H9 (cell line): ENCODE measurements at regions not wholly inside any gene's neighbourhood (a gene's known extent, or its start where the extent isn't known, plus 50 kb on each side); places are given as distances from the start of the nearest gene placed in this dataset.

Source experiments
- DNase-seq: peaks from one replicate; pipeline ENCODE4 v3.0.0-alpha.2; 2017
- H2AFZ ChIP-seq: one replicate; pipeline ENCODE4 v1.6.1; 2013; ENCODE audit warnings: mild to moderate bottlenecking, low read length, control low read depth, moderate library complexity
- H2AK5ac ChIP-seq: 2 replicates; pipeline ENCODE4 v1.6.1; 2013; ENCODE audit warnings: low read length, control low read depth, mixed read lengths; ENCODE audit not compliant: insufficient read length
- H2BK120ac ChIP-seq: one replicate; pipeline ENCODE4 v1.6.1; 2013; ENCODE audit warnings: low read depth, mild to moderate bottlenecking, low read length, control low read depth, inconsistent platforms; ENCODE audit not compliant: poor library complexity, severe bottlenecking
- H2BK12ac ChIP-seq: 2 replicates; pipeline ENCODE4 v1.6.1; 2013; ENCODE audit warnings: low read length, control low read depth, mixed read lengths, low read depth; ENCODE audit not compliant: insufficient read length
- H2BK15ac ChIP-seq: 2 replicates; pipeline ENCODE4 v1.6.1; 2013; ENCODE audit warnings: low read depth, low read length, control low read depth
- H2BK20ac ChIP-seq: one replicate; pipeline ENCODE4 v1.6.1; 2013; ENCODE audit warnings: low read depth, mild to moderate bottlenecking, low read length, control low read depth, inconsistent platforms; ENCODE audit not compliant: poor library complexity, severe bottlenecking
- H2BK5ac ChIP-seq: 2 replicates; pipeline ENCODE4 v1.6.1; 2013; ENCODE audit warnings: low read length, control low read depth, mixed read lengths; ENCODE audit not compliant: insufficient read length
- H3K14ac ChIP-seq: 2 replicates; pipeline ENCODE4 v1.6.1; 2013; ENCODE audit warnings: low read length, control low read depth; ENCODE audit not compliant: insufficient read depth
- H3K18ac ChIP-seq: 2 replicates; pipeline ENCODE4 v1.6.1; 2013; ENCODE audit warnings: low read depth, mild to moderate bottlenecking, mixed read lengths, low read length, control low read depth; ENCODE audit not compliant: insufficient read length
- H3K23ac ChIP-seq: 2 replicates; pipeline ENCODE4 v1.6.1; 2013; ENCODE audit warnings: low read length, control low read depth, mixed read lengths, low read depth; ENCODE audit not compliant: insufficient read length
- H3K23me2 ChIP-seq: 2 replicates; pipeline ENCODE4 v1.6.1; 2013; ENCODE audit warnings: low read depth, mild to moderate bottlenecking, mixed read lengths, low read length, control low read depth; ENCODE audit not compliant: insufficient read length, poor library complexity, severe bottlenecking
- H3K27ac ChIP-seq: 2 replicates; pipeline ENCODE4 v1.5.1; 2013; ENCODE audit warnings: low read length, control low read depth, mixed read lengths, low read depth; ENCODE audit not compliant: insufficient read length
- H3K27me3 ChIP-seq: 2 replicates; pipeline ENCODE4 v1.6.1; 2013; ENCODE audit warnings: low read length, control low read depth, inconsistent platforms; ENCODE audit not compliant: insufficient read depth
- H3K4ac ChIP-seq: 2 replicates; pipeline ENCODE4 v1.6.1; 2013; ENCODE audit warnings: low read depth, mild to moderate bottlenecking, control low read depth, inconsistent platforms, low read length, moderate library complexity
- H3K4me1 ChIP-seq: 2 replicates; pipeline ENCODE4 v1.6.1; 2013; ENCODE audit warnings: low read length, control low read depth, inconsistent platforms; ENCODE audit not compliant: insufficient read depth
- H3K4me2 ChIP-seq: 2 replicates; pipeline ENCODE4 v1.6.1; 2013; ENCODE audit warnings: low read length, control low read depth, mixed read lengths; ENCODE audit not compliant: insufficient read length, insufficient read depth
- H3K56ac ChIP-seq: 2 replicates; pipeline ENCODE4 v1.6.1; 2013; ENCODE audit warnings: low read depth, mild to moderate bottlenecking, mixed read lengths, low read length, control low read depth; ENCODE audit not compliant: insufficient read length
- H3K79me1 ChIP-seq: 2 replicates; pipeline ENCODE4 v1.6.1; 2013; ENCODE audit warnings: low read depth, mild to moderate bottlenecking, moderate library complexity, low read length, control low read depth, inconsistent platforms; ENCODE audit not compliant: insufficient read depth, poor library complexity, severe bottlenecking
- H3K79me2 ChIP-seq: 2 replicates; pipeline ENCODE4 v1.6.1; 2013; ENCODE audit warnings: low read length, control low read depth, inconsistent platforms; ENCODE audit not compliant: insufficient read depth
- H3K9ac ChIP-seq: 2 replicates; pipeline ENCODE4 v1.6.1; 2013; ENCODE audit warnings: low read length, control low read depth, mixed read lengths; ENCODE audit not compliant: insufficient read length; ENCODE audit errors: extremely low read depth
- H3K9me3 ChIP-seq: one replicate; pipeline ENCODE4 v1.6.1; 2013; ENCODE audit warnings: low read depth, low read length, inconsistent platforms; ENCODE audit not compliant: control insufficient read depth
- H3T11ph ChIP-seq: one replicate; pipeline ENCODE4 v1.6.1; 2013; ENCODE audit warnings: mild to moderate bottlenecking, low read length, control low read depth, inconsistent platforms
- H4K20me1 ChIP-seq: one replicate; pipeline ENCODE4 v1.6.1; 2013; ENCODE audit not compliant: control insufficient read depth, insufficient read length, insufficient read depth
- H4K5ac ChIP-seq: 2 replicates; pipeline ENCODE4 v1.6.1; 2013; ENCODE audit warnings: low read depth, mild to moderate bottlenecking, mixed read lengths, low read length, control low read depth; ENCODE audit not compliant: insufficient read length
- H4K8ac ChIP-seq: replicated peaks from 2 replicates; pipeline ENCODE4 v1.6.1; 2013; ENCODE audit warnings: low read length, control low read depth, mixed read lengths, low read depth; ENCODE audit not compliant: insufficient read length
- H4K91ac ChIP-seq: 2 replicates; pipeline ENCODE4 v1.6.1; 2013; ENCODE audit warnings: low read depth, mild to moderate bottlenecking, moderate library complexity, mixed read lengths, low read length, control low read depth; ENCODE audit not compliant: insufficient read length
- H3K27ac Mint-ChIP-seq, 3 experiments: 2 replicates in 2 of 3; 3 replicates in 1 of 3; pipeline ENCODE4 v1.8.0; 2020 to 2021; ENCODE audit warnings: mixed read lengths in 3 of 3, mild to moderate bottlenecking in 1 of 3, moderate library complexity in 1 of 3
- H3K27me3 Mint-ChIP-seq: 2 replicates; pipeline ENCODE4 v1.8.0; 2021; ENCODE audit warnings: low read depth, mild to moderate bottlenecking, moderate library complexity, mixed read lengths
- H3K36me3 Mint-ChIP-seq, 3 experiments: 2 replicates in 2 of 3; 3 replicates in 1 of 3; pipeline ENCODE4 v1.8.0; 2020 to 2021; ENCODE audit warnings: low read depth in 3 of 3, mixed read lengths in 3 of 3; ENCODE audit not compliant: insufficient read depth in 1 of 3
- H3K4me1 Mint-ChIP-seq, 2 experiments: 2 replicates each; pipeline ENCODE4 v1.8.0; 2020; ENCODE audit warnings: mixed read lengths in 2 of 2
- H3K4me3 Mint-ChIP-seq, 2 experiments: 2 replicates in 1 of 2; 3 replicates in 1 of 2; pipeline ENCODE4 v1.8.0; 2020 to 2021; ENCODE audit warnings: mild to moderate bottlenecking in 2 of 2, mixed read lengths in 2 of 2, moderate library complexity in 1 of 2
- H3K9me3 Mint-ChIP-seq, 2 experiments: 2 replicates in 1 of 2; 3 replicates in 1 of 2; pipeline ENCODE4 v1.8.0; 2020; ENCODE audit warnings: mild to moderate bottlenecking in 2 of 2, mixed read lengths in 2 of 2, moderate library complexity in 1 of 2
- WGBS: extraction: QIAGEN DNeasy Blood & Tissue Kit; methylation state at CpG from one replicate; pipeline ENCODE4 v1.1.7; 2013; ENCODE audit warnings: missing lambda C conversion rate, low lambda C conversion rate, mixed read lengths; ENCODE audit not compliant: insufficient read length; ENCODE audit errors: extremely low coverage; 5-methylcytosine and 5-hydroxymethylcytosine counted together
- TF ChIP-seq, protein P1 (sequence below): fragments of 200-600 bp; sonication (generic); conservative IDR thresholded peaks from 3 replicates; pipeline ENCODE4 v1.8.0; 2021; ENCODE audit warnings: antibody characterized with exemption, mild to moderate bottlenecking

DNA sequence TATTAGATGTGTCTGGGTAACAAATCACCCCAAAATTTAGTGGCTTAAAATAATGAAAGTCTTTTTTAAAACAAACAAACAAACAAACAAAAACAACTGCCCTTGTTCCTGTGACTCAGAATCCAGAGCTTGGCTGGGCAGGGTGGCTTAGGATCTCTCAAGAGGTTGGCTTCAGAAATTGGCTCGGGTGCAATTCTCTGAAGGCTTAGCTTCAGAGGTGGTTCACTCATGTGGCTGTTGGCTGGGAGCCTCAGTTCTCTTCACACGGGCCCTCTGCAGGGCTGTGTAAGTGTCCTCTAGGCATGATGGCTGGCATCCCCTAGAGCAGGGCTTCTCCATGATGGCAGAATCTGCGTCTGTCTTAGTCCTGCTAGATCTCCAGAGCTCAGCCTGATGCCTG, 179.9 kb upstream of the BCOR start:
- H2BK12ac ChIP-seq = no peak overlapping the region
- H4K5ac ChIP-seq = no peak overlapping the region
- no peak overlapping the region for H2BK20ac ChIP-seq
- peaks cover 0 to 5% (median 0%) of the 10 kb centered on the region in 3 experiments; a peak in 3 of 7 replicates for H3K36me3 Mint-ChIP-seq
- peaks cover 1% of the 10 kb centered on the region for H3K27me3 Mint-ChIP-seq
- H3K4me2 ChIP-seq = no peak overlapping the region
- peaks cover 24 to 32% of the 10 kb centered on the region in 2 experiments for H3K4me1 Mint-ChIP-seq
- H3K56ac ChIP-seq = no peak overlapping the region
- H4K20me1 ChIP-seq = no peaks in the 10 kb centered on the region
- no peak overlapping the region for H3K18ac ChIP-seq
- H4K91ac ChIP-seq = no peak overlapping the region
- TF ChIP-seq, protein P1, sequence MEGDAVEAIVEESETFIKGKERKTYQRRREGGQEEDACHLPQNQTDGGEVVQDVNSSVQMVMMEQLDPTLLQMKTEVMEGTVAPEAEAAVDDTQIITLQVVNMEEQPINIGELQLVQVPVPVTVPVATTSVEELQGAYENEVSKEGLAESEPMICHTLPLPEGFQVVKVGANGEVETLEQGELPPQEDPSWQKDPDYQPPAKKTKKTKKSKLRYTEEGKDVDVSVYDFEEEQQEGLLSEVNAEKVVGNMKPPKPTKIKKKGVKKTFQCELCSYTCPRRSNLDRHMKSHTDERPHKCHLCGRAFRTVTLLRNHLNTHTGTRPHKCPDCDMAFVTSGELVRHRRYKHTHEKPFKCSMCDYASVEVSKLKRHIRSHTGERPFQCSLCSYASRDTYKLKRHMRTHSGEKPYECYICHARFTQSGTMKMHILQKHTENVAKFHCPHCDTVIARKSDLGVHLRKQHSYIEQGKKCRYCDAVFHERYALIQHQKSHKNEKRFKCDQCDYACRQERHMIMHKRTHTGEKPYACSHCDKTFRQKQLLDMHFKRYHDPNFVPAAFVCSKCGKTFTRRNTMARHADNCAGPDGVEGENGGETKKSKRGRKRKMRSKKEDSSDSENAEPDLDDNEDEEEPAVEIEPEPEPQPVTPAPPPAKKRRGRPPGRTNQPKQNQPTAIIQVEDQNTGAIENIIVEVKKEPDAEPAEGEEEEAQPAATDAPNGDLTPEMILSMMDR = no peak
- no peak overlapping the region for H3T11ph ChIP-seq
- no CpG with 5 or more reads among the region's 3 CpGs for WGBS
- H3K9me3 Mint-ChIP-seq = peaks cover 67 to 71% of the 10 kb centered on the region in 2 experiments
- no peak overlapping the region for H3K27ac ChIP-seq
- H3K9me3 ChIP-seq = no peaks in the 10 kb centered on the region
- H3K4me3 Mint-ChIP-seq = no peak overlapping the region
- H3K4me1 ChIP-seq = peaks cover 10% of the 10 kb centered on the region; the same call in 1 of the 2 replicates
- H2AK5ac ChIP-seq = no peak overlapping the region
- H2BK5ac ChIP-seq = no peak overlapping the region
- H3K9ac ChIP-seq = no peak overlapping the region
- no peak overlapping the region; the same call in 1 of the 2 replicates for H3K14ac ChIP-seq
- H2BK120ac ChIP-seq = no peak overlapping the region
- no peak overlapping the region for H2BK15ac ChIP-seq
- no peak overlapping the region for H3K4ac ChIP-seq
- H3K23ac ChIP-seq = no peak overlapping the region
- no peak overlapping the region for H2AFZ ChIP-seq
- H3K27ac Mint-ChIP-seq = no peak overlapping the region
- no peaks in the 10 kb centered on the region for H3K79me1 ChIP-seq
- no peaks in the 10 kb centered on the region for H3K27me3 ChIP-seq
- H3K79me2 ChIP-seq = no peaks in the 10 kb centered on the region
- no peak for DNase-seq
- no peak overlapping the region for H4K8ac ChIP-seq
- peaks cover 9% of the 10 kb centered on the region for H3K23me2 ChIP-seq
